ENCODE measurements at regions not wholly inside any gene's neighbourhood (a gene's known extent, or its start where the extent isn't known, plus 50 kb on each side); places are given as distances from the start of the nearest gene placed in this dataset.

DNA sequence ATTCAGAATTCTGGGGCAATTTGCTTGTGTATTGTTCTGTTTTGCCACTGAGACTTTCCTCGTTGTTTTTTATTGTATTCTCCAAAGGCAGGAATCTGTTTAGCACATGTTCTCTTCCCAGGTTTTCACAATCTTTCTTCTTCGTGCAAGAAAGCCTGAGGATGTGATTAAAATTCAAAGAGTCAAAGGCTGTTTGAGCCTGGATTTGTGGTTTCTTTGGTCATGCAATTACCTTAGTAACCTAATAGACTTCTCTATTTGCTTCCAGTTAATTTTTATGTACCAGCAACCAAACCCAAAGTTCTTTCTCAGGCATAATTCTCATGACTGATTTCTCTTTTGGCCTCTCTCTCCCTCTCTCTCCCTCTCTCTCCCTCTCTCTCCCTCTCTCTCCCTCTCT is 1420.1 kb upstream of the TENM3 start:
- TF ChIP-seq, protein P1, sequence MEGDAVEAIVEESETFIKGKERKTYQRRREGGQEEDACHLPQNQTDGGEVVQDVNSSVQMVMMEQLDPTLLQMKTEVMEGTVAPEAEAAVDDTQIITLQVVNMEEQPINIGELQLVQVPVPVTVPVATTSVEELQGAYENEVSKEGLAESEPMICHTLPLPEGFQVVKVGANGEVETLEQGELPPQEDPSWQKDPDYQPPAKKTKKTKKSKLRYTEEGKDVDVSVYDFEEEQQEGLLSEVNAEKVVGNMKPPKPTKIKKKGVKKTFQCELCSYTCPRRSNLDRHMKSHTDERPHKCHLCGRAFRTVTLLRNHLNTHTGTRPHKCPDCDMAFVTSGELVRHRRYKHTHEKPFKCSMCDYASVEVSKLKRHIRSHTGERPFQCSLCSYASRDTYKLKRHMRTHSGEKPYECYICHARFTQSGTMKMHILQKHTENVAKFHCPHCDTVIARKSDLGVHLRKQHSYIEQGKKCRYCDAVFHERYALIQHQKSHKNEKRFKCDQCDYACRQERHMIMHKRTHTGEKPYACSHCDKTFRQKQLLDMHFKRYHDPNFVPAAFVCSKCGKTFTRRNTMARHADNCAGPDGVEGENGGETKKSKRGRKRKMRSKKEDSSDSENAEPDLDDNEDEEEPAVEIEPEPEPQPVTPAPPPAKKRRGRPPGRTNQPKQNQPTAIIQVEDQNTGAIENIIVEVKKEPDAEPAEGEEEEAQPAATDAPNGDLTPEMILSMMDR (IDR thresholded peaks at IDR 0.05; ENCODE audit: low read length, missing control alignments): no peak
- H3K4me3 ChIP-seq (replicated peaks; ENCODE audit: low read depth, low read length): no peak overlapping the region
- no peak for DNase-seq (ENCODE audit: low read depth)

DNA sequence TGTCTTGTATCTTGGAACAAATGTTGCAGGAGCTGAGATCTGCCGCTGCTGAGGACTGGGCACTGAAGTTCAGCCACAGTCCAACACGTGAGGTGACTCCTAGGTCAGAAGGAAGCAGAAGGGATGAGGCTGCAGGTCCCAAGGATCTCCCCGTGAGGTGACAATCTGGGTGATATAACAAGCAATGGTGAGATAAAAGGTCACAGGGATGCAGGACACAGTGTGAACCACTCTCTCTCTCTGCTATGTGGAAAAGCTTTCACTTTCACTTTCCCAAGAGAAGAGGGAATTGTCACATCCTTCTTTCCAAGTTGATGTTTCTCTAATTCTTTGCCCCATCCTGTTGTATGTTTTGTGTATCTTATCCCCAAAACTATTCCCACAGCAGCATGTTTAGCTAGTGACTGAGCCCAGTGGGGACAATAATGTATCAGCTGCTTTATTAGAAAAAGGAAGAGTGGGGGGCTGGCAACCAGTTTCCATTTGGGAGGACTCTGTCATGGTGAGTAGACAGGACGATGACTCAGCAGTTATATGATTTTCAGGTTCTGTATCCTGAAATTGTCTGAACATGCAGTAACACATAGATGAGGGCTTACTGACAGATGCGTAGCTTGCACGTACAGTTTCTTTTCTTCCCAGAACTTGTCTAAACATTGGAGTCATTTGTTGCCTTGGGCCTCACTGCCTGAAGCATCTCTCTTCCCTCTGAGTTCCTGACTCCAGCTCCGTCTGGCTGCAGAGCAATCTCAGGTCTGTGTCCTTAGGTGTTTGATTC is 1415.8 kb upstream of the TENM3 start:
- peak overlapping the region; percentile 49 for H3K4me3 ChIP-seq (replicated peaks; ENCODE audit: low read depth, low read length)
- peak; percentile 30 for DNase-seq (ENCODE audit: low read depth)

DNA sequence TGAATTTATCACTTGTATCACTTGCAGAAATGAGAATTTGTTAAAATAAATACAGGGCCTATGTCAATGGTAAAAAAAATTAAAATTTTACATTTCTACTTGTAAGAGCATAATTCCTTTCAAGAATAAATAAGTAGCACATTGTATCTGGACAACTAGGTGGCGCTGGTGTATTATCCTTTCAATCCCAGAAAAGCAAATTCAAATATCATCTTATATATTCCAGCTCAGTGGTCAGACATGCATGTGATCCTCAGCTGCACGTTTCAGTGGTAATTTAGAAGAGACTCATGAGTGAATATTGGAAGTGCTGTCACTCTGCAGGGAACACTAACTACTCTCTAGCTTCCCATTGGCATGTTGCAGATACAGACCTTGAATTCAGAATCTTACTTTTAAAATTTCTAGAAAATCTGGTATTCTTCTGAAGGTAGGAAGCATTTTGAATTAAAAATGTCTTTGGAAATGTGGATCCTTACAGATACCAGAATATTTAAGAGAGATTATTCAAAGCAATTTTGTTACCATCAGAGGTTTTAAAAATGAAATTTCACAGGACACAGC is 1414.7 kb upstream of the TENM3 start:
- DNase-seq (ENCODE audit: low read depth): peak; percentile 85
- TF ChIP-seq, protein P1 (IDR thresholded peaks at IDR 0.05; ENCODE audit: low read length, missing control alignments): peak; percentile 74
- no peak overlapping the region for H3K4me3 ChIP-seq (replicated peaks; ENCODE audit: low read depth, low read length)

More for the DNA sequence above, 1415.8 kb upstream of the TENM3 start:
- TF ChIP-seq, protein P1 (IDR thresholded peaks at IDR 0.05; ENCODE audit: low read length, missing control alignments): no peak

DNA sequence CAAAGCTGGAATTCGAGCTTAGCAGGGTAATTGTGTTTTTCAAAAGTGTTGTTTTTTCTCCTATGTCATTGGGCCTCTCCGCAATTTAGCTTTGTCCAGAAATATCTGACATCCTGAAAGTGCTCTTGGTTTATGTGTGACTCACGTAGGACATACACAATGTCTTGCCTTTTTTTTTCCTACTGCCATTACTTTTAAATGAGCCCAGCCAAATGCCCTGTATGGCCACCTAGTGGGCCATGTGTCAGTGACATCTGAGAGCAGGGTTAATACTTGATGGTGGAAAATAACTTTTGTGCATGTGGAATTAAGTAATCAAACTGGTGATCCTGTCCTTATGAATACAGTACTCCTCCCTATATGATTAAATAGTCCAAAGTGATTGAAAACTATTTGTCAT is 1411.1 kb upstream of the TENM3 start:
- DNase-seq (ENCODE audit: low read depth): no peak

DNA sequence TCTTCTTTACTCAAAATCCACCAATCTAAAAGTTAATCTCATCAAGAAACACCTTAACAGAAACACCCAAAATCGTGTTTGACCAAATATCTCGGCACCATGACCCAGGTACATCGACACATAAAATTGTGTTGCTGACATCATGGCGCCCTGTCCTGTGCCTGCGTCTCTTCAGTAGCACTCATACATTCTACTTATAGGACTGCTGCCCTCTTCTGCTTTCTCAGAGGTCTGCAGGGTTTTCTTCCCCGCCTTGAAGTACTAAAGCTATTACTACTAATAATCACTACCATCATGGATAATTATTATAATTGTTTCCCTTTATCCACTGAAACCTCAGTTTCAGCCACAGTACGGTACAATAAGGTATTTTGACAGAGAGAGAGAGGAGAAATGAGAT is 1403.1 kb upstream of the TENM3 start:
- no peak overlapping the region for H3K4me3 ChIP-seq (replicated peaks; ENCODE audit: low read depth, low read length)
- TF ChIP-seq, protein P1 (IDR thresholded peaks at IDR 0.05; ENCODE audit: low read length, missing control alignments): no peak
- DNase-seq (ENCODE audit: low read depth): no peak

More for the DNA sequence above, 1411.1 kb upstream of the TENM3 start:
- H3K4me3 ChIP-seq (replicated peaks; ENCODE audit: low read depth, low read length): no peak overlapping the region
- TF ChIP-seq, protein P1 (IDR thresholded peaks at IDR 0.05; ENCODE audit: low read length, missing control alignments): peak; percentile 12

DNA sequence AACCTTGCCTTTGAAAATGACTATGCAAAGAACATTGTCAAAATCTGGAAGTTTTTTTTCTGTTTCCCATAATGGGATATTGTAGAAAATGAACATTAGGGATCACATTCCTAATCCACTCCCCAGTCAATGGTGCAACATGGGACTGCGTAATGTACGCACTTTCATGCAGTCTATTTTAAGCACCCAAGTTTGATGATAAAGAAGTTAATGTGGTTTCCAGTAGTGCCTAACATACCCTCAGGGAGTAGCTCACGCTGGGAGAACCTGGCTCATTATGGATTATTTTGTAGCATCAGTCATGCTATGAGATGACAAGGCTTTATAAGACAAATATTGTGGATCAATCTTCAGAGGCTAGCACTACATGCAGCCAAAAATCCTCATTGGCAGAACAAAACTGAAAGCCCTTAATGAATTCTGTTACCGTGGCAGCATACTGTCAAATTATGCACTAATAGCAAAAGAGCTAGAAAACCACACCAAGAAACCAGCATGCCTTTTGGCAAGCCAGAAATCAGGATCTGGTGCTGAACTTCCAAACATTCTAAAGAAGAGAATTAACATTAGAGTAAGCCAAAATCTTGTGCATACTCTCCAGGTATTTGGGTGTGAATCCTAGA is 1392.8 kb upstream of the TENM3 start:
- DNase-seq (ENCODE audit: low read depth): no peak
- no peak overlapping the region for H3K4me3 ChIP-seq (replicated peaks; ENCODE audit: low read depth, low read length)
- TF ChIP-seq, protein P1 (IDR thresholded peaks at IDR 0.05; ENCODE audit: low read length, missing control alignments): no peak
